Nephron progenitor cell (in vitro differentiated cells): ENCODE measurements at regions not wholly inside any gene's neighbourhood (a gene's known extent, or its start where the extent isn't known, plus 50 kb on each side); places are given as distances from the start of the nearest gene placed in this dataset.

Experiments
- DNase-seq: peaks from one replicate; pipeline ENCODE4 v3.0.0; 2021
- H3K27ac Mint-ChIP-seq: 2 replicates; pipeline ENCODE4 v1.8.0; 2021; ENCODE audit warnings: mild to moderate bottlenecking, moderate library complexity, mixed read lengths
- H3K27me3 Mint-ChIP-seq: 2 replicates; pipeline ENCODE4 v1.8.0; 2021; ENCODE audit warnings: mild to moderate bottlenecking, low read depth, mixed read lengths; ENCODE audit not compliant: poor library complexity
- H3K36me3 Mint-ChIP-seq: 2 replicates; pipeline ENCODE4 v1.8.0; 2021; ENCODE audit warnings: low read depth, mixed read lengths
- H3K4me1 Mint-ChIP-seq: 2 replicates; pipeline ENCODE4 v1.8.0; 2021; ENCODE audit warnings: mixed read lengths
- H3K4me3 Mint-ChIP-seq: 2 replicates; pipeline ENCODE4 v1.8.0; 2021; ENCODE audit warnings: mild to moderate bottlenecking, moderate library complexity, mixed read lengths
- H3K9me3 Mint-ChIP-seq: 2 replicates; pipeline ENCODE4 v1.8.0; 2021; ENCODE audit warnings: mild to moderate bottlenecking, moderate library complexity, mixed read lengths
- CTCF ChIP-seq: fragments of 200-600 bp; sonication (generic); IDR thresholded peaks from 2 replicates; pipeline ENCODE4 v1.5.0; 2021; ENCODE audit warnings: antibody characterized with exemption

- no peaks in the 10 kb centered on the region for H3K36me3 Mint-ChIP-seq
- H3K27ac Mint-ChIP-seq: no peak overlapping the region
- H3K9me3 Mint-ChIP-seq: no peaks in the 10 kb centered on the region
- H3K27me3 Mint-ChIP-seq: no peaks in the 10 kb centered on the region
- no peak for TF ChIP-seq CTCF
- no peak overlapping the region for H3K4me3 Mint-ChIP-seq
- no peak for DNase-seq
- no peaks in the 10 kb centered on the region for H3K4me1 Mint-ChIP-seq
These were observed 413.7 kb upstream of the LMCD1 start for GRCh38 chr3:8087951-8088350.

- peaks cover 6% of the 10 kb centered on the region for H3K4me1 Mint-ChIP-seq
- H3K4me3 Mint-ChIP-seq: no peak overlapping the region
- H3K9me3 Mint-ChIP-seq: no peaks in the 10 kb centered on the region
- no peak for DNase-seq
- no peaks in the 10 kb centered on the region for H3K27me3 Mint-ChIP-seq
- H3K27ac Mint-ChIP-seq: no peak overlapping the region
- TF ChIP-seq CTCF: no peak
- no peaks in the 10 kb centered on the region for H3K36me3 Mint-ChIP-seq
These were observed 407.2 kb upstream of the LMCD1 start for GRCh38 chr3:8094415-8094814.

- Mint-ChIP-seq H3K9me3 (no peaks in the 10 kb centered on the region), H3K4me1 (peaks cover 6% of the 10 kb centered on the region), H3K36me3 (no peaks in the 10 kb centered on the region), H3K4me3 (no peak overlapping the region), H3K27me3 (no peaks in the 10 kb centered on the region), H3K27ac (no peak overlapping the region)
- no peak for TF ChIP-seq CTCF
- peak; percentile 20 for DNase-seq
These were observed 405.9 kb upstream of the LMCD1 start for GRCh38 chr3:8095724-8096123.

- Mint-ChIP-seq H3K4me3 (no peak overlapping the region), H3K9me3 (no peaks in the 10 kb centered on the region), H3K4me1 (peaks cover 11% of the 10 kb centered on the region), H3K27me3 (no peaks in the 10 kb centered on the region), H3K27ac (no peak overlapping the region), H3K36me3 (no peaks in the 10 kb centered on the region)
- DNase-seq: no peak
- no peak for TF ChIP-seq CTCF
These were observed 403.9 kb upstream of the LMCD1 start for GRCh38 chr3:8097690-8098089.

GRCh38 chr3:8103954-8104353 is 397.7 kb upstream of the LMCD1 start:
- H3K4me1 Mint-ChIP-seq: peaks cover 11% of the 10 kb centered on the region
- H3K9me3 Mint-ChIP-seq: no peaks in the 10 kb centered on the region

More at GRCh38 chr3:8103954-8104353, 397.7 kb upstream of the LMCD1 start:
- Mint-ChIP-seq H3K27me3 (no peaks in the 10 kb centered on the region), H3K36me3 (no peaks in the 10 kb centered on the region), H3K4me3 (no peak overlapping the region), H3K27ac (no peak overlapping the region)
- no peak for DNase-seq
- no peak for TF ChIP-seq CTCF
